SH-SY5Y (cell line): ENCODE measurements at regions not wholly inside any gene's neighbourhood (a gene's known extent, or its start where the extent isn't known, plus 50 kb on each side); places are given as distances from the start of the nearest gene placed in this dataset.

Source experiments
- GATA2 ChIP-seq: IDR thresholded peaks from 2 replicates; pipeline ENCODE4 v1.6.1; 2011; ENCODE audit warnings: mild to moderate bottlenecking, low read depth, low read length
- GATA3 ChIP-seq: IDR thresholded peaks from 2 replicates; pipeline ENCODE4 v1.6.1; 2011; ENCODE audit warnings: low read depth, mild to moderate bottlenecking, low read length, moderate library complexity

DNA sequence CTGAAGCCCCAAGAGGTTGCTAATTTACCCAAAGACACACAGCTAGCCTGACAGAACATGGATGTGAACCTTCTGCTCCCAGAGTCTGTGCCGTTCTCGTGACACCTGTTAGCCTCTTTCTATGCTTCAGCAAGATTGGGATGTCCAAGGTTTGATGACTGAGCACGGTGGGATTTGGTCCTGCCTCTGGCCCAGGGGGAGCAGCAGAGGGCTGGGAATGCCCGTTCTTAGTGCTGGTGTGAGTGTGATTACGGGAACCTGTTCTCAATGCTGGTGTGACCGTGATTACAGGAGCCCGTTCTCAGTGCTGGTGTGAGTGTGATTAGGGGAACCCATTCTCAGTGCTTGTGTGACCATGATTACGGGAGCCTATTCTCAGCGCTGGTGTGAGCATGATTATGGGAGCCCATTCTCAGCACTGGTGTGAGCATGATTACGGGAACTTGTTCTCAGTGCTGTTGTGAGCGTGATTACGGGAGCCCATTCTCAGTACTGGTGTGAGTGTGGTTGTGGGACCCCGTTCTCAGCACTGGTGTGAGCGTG lies 67.3 kb upstream of the SNTG2 start:
- TF ChIP-seq GATA3 = no peak
- no peak for TF ChIP-seq GATA2

DNA sequence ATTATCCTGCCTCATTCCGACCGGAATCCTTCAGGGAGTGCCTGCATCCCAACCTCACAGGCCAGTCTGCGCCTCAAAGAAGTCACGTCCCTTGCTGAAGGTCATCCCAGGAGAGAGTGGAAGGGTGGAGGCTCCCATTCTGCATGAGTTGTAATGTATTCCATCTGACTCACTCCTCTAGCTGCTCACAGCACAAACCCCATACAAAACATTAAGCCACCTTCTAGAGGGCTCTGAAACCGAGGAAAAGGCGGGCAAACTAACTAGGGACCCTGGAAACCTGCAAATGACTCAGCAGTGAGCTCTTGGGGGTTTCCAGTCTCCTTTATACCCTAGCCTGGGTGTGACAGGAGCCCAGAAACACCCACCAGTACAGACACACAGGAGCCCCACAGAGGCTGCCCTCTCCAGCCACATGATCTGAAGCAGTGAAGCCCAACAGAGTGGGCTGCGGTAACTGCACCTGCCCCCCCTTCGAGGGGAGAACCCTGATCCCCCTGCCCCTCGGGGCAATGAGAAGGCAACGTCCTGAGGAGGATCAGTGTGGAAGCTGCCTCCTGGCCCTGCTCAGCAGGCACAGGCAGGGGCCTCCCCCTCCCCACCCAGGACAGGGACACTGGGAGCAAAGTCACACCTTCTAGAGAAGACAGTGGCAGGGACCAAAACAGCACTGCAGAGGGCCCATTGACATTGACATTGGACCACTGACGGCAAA lies 69.3 kb upstream of the SNTG2 start:
- TF ChIP-seq GATA3 = no peak
- TF ChIP-seq GATA2 = no peak

DNA sequence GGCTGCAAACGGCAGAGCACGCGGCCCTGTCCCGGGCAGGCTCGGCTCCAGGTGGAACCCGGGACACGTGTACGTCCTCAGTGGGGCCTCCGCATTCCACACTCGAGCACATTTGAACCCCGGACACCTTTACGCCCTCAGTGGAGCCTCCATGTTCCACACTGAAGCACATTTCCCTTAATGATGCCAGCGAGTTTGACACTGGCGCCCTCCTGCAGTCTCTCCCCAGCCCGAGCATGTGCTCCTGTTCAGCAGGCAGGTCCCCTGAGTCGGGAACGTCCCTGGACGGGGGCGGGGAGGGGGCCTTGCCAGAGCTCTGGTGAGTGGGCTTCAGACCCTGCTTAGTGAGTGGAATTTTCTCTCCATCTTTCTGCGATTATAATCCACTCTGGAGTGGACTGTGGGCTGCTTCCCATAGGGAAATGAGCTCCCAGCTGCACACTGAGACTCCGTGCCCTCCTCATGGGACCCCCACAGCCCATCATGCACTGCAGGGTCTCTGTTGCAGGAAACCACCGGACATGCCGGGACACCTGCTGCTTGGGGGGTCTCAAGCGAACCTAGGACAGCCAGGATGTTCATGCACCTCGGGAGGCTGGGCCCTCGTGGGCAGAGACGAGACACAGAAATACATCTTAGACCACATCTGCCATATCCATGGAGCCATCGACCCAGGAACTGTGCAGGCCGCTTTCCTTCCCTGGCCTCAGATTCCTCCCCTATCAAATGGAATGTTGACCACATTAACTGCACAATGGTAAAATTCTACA lies 70.3 kb upstream of the SNTG2 start:
- TF ChIP-seq GATA2 (no peak), GATA3 (no peak)

DNA sequence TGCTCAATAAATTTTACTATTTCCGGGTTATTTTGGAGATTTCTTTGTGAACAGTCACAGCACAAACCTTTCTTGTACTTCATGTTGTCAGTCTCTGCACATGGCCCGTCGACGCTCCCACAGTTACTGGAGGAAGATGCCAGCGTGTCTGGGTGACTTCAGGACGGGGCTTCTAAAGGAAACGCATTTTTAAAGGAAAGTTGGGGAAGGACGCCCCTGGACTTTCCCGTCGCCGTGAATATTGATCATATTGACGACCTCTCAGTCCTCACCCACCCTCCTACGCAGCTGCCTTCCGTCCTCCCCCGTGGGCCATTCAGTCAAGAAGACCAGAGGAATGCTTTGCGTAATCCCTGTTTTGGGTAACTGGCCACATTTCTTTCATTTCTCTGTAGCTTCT lies 71.1 kb upstream of the SNTG2 start:
- no peak for TF ChIP-seq GATA3
- TF ChIP-seq GATA2 = no peak

DNA sequence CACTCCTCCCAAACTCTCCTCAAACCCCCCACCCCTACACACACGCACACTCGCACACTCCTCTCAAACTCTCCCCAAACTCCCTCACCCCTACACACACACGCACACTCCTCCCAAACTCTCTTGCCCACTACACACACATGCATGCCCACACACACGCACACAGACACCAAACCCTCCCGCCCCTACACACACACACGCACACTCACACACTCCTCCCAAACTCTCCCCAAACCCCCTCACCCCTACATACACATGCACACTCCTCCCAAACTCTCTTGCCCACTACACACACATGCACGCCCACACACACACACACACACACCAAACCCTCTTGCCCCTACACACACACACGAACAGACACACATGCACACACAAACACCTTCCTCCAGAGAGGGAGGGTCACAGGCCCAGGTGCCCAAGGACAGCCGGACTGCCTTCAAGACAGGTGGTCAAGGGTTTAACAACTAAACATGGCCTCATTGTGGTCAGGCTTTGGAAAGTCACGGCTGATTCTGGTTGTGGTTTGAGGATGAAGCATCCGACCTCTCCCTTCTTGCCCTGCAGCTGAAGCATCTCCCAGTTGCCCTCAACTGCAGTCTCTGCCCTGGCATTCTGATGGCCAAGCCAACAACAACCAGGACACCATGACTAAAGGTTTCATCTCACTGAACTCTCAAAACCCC lies 72.3 kb upstream of the SNTG2 start:
- TF ChIP-seq GATA2 (no peak), GATA3 (no peak)

DNA sequence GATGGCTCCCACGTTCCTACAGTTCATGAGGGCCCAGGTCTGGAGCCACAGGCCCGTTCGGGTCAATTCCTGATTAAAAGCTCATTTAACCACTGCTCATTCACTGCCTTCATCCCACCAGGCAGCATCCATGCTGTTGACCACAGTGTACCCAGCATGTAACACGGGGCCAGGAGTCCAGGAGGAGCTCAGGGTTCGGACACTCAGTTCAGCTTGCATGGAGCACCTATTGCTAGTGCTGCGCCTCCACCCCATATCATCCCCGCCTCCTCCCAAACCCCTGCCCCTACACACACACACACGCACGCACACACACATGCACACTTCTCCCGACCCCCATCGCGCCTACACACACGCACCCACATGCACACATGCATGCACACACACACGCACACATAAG lies 72.9 kb upstream of the SNTG2 start:
- TF ChIP-seq GATA2 (no peak), GATA3 (no peak)

DNA sequence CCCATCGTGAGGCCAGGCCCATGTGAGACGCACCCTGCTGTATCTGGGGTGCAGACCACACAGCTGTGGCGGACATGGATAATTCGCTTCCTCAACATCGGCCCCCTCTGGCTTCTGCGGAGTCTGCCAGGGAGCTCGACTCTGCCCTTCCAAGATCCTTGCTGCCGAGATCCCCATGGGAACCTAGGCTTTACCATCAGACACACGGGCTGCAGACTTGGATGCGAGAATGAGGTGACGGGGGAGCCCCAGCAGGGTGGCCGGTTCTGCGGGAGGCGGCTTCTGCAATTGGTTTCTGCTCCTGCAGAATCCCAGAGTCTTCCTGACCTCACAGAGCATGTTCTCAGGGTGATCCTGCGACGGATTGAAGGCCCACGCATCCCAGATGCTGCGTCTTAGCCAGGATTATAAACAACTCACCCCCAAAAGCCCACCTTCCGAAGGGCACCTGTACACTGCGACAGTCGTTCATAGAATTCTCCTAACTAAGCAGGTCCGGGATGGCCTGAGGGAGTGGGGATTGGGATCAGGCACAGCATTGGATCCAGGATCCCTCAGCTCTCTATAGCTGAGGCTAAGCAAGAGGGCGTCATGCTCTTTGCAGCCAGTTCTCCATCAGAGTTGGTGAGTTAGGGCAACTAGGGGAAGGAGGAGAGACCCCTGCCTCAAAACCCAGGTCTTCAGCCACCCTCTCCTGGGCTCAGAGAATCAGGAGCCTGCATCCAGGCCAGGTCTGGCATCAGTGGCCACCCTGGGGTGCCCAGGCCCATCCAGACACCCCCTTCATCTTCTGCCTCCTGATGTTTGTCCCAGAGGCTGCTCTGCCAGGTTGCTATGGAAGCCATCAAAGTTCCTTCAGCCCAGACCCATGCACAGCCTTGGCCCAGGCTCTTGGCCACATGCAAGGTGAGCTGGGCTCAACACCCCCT lies 74.7 kb upstream of the SNTG2 start:
- TF ChIP-seq GATA3 = no peak
- no peak for TF ChIP-seq GATA2

DNA sequence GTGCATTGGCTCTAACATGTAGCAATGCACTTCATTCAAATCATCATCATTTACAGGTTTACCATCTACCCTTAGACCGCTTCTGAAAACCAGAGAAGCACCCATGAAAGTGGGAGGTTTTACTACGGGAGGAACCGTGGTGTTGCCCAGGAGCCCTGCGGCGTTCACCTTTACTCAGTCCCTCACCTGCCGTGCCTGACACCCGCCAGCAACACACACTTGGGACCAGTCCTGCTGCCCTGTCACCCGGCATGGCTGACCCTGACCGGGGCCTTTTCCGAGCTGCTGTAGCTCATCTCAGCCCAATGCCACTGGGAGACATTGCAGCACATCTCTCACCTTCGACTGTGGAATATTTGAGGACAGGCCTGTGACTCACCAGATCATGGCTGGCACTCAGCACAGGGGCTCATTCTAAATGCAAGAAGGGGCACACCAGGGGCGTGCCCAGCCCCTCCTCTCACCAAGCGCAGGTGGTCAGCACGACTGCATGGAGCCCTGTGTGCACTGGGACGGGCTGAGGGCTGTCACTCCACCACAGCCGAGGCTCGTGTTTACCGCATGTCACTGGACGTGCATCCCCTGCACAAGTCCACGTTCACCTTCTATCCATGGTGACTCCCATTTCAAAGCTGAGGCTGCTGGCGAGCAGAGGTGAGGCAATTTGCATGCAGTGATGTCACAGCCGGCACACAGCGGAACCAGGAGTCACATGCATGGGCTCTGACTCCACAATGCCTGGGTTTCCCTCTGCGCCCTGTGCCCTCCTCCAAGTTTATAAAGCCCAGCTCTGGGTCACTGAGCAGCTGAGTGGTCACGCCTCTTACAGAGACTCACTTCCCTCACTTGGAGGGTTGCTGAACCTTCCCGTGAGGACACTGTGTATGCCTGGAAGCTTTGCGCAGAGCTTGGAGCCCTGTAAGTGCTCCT lies 76.7 kb upstream of the SNTG2 start:
- TF ChIP-seq GATA3 = no peak
- no peak for TF ChIP-seq GATA2

DNA sequence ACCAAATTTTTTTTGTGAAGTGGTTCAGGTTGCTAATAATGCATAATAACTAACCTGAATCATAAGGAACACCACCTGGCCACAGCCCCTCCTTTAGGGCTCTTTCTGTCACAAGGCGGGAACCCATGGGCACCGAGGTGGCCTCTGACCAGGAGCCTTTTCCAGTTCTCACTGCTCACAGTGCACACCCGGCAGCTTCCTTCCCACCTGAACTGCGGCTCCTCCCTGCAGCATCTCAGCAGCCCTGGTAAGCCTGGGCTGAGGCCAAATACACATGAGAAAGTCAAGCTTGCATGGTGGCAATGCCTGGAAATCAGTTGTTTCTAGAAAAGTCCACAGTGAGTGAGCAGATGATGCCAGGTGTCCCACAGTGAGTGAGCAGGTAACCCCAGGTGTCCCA lies 77.6 kb upstream of the SNTG2 start:
- no peak for TF ChIP-seq GATA2
- TF ChIP-seq GATA3 = no peak

DNA sequence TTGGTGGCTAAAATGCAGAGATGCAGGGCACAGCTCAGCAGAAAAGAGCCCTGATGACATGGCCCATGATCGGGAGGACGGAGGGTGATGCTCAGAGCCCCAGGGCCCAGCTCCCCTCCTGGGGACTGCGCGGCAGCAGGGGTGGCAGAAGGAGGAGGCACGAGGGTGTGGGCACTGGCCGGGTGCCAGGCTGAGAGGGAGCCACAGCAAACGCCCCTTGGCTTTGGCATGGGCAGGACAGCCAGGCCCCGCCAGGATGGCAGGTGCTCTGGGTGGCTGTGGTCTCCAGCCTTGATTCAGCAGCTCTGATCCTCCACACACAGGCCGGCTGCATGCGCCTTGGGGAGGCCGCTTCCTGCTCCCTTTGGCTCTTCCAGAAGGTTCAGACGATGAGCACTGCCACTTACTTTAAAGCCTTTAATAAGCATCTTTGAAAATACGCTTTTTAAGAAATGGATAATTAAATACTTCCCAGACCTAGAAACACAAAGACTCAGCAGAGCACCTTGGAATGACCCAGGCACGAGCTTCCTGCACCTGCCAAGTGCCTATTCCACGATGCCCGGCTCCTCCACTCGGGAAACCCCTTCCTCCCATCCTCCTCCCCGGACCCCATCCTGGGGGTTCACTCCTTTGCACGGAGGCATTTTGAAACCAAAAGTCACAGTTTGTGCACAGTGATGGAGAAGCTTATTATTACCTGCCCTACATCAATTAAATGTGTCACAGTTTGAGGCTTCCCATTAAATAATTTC lies 78.5 kb upstream of the SNTG2 start:
- no peak for TF ChIP-seq GATA2
- TF ChIP-seq GATA3 = no peak

DNA sequence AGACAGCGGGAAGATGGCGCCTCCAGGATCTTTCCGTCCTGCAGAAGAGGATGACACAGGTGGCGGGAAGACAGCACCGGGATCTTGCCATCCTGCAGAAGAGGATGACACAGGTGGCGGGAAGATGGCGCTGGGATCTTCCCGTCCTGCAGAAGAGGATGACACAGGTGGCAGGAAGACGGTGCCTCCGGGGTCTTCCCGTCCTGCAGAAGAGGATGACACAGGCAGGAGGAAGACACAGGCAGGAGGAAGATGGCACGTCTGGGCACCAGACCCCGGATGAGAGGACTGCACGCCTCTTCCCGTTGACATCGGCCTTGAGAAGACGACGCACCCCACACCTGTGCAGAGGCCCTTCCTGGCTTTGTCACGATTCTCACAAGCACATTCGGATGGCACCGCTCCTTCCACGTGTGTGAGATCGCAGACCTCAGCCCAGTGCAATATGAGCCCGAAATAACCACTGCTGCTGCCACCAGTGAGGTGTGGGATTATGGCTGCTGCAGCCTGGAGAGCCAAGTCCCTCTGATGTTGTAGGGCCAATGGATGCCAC lies 79.4 kb upstream of the SNTG2 start:
- no peak for TF ChIP-seq GATA2
- no peak for TF ChIP-seq GATA3

DNA sequence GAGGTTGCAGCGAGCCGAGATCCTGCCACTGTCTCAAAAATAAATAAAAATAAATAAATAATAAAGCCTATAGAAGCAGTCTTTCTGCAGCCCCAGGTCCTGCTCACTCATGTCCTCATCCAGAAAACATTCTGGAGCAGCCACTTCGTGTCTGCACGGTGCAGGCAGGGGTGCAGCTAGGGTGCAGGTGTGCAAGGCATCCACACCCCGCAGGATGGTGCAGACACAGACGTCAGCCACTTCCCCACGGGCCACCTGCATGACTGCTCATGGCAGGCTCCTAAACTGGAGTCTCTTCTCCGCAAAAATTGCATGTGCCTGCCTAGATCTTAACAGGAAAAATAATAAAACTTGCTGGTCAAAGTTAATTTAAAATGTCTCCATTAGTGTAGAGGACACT lies 80.2 kb upstream of the SNTG2 start:
- no peak for TF ChIP-seq GATA3
- no peak for TF ChIP-seq GATA2
